PC-9 (cell line): ENCODE measurements at regions not wholly inside any gene's neighbourhood (a gene's known extent, or its start where the extent isn't known, plus 50 kb on each side); places are given as distances from the start of the nearest gene placed in this dataset.

Source experiments
- BruUV-seq: library from RNA; stranded (reverse); fragments of 400-500 nt; replicated peaks from 2 replicates; lab custom pipeline; 2021; lab: Mats Ljungman, UMichigan
- CTCF ChIA-PET: fragments of 300-600 bp; sonication (Branson Sonifier 250); formaldehyde crosslinking; loops from one replicate; lab custom pipeline; 2022; ENCODE audit warnings: antibody characterized with exemption; lab: Charles Lee
- POLR2A ChIA-PET: fragments of 300-600 bp; sonication (Branson Sonifier 250); formaldehyde crosslinking; loops from one replicate; lab custom pipeline; 2022; ENCODE audit warnings: antibody characterized with exemption; ENCODE audit not compliant: unreplicated experiment; lab: Charles Lee
- DNase-seq, 2 experiments: peaks; one replicate each; pipeline versions ENCODE4 v3.0.0 to v3.0.0-alpha.2; 2015 to 2022; ENCODE audit warnings: mixed read lengths in 1 of 2
- H2AFZ ChIP-seq: fragments of 200-600 bp; sonication (generic); 2 replicates; pipeline ENCODE4 v1.8.1; 2017; ENCODE audit warnings: antibody characterized with exemption
- H3F3A ChIP-seq: fragments of 200-600 bp; sonication (generic); 2 replicates; pipeline ENCODE4 v1.8.1; 2017; ENCODE audit warnings: antibody characterized with exemption, mild to moderate bottlenecking, low read depth; ENCODE audit not compliant: insufficient read depth
- H3K27ac ChIP-seq: fragments of 200-600 bp; sonication (generic); 2 replicates; pipeline ENCODE4 v1.6.1; 2016; ENCODE audit warnings: mixed run types
- H3K27me3 ChIP-seq: fragments of 200-600 bp; sonication (generic); 2 replicates; pipeline ENCODE4 v1.6.1; 2016; ENCODE audit warnings: low read depth, mixed run types; ENCODE audit not compliant: insufficient read depth
- H3K36me3 ChIP-seq: fragments of 200-600 bp; sonication (generic); 2 replicates; pipeline ENCODE4 v1.6.1; 2016; ENCODE audit warnings: low read depth, mixed run types
- H3K4me1 ChIP-seq: fragments of 200-600 bp; sonication (generic); replicated peaks from 2 replicates; pipeline ENCODE4 v1.6.1; 2016; ENCODE audit warnings: mixed run types; ENCODE audit not compliant: insufficient read depth
- H3K4me2 ChIP-seq: fragments of 200-600 bp; sonication (generic); 2 replicates; pipeline ENCODE4 v1.6.1; 2017; ENCODE audit warnings: mixed run types
- H3K4me3 ChIP-seq: fragments of 200-600 bp; sonication (generic); 2 replicates; pipeline ENCODE4 v1.6.1; 2016; ENCODE audit warnings: mixed run types
- H3K79me2 ChIP-seq: fragments of 200-600 bp; sonication (generic); 2 replicates; pipeline ENCODE4 v1.6.1; 2017; ENCODE audit warnings: low read depth, mixed run types
- H3K9me2 ChIP-seq: fragments of 200-600 bp; sonication (generic); 2 replicates; pipeline ENCODE4 v1.8.1; 2017; ENCODE audit warnings: mild to moderate bottlenecking; ENCODE audit not compliant: insufficient read depth
- H3K9me3 ChIP-seq: fragments of 200-600 bp; sonication (generic); 2 replicates; pipeline ENCODE4 v1.8.1; 2016; ENCODE audit warnings: low read depth; ENCODE audit not compliant: insufficient read depth
- H4K20me1 ChIP-seq: fragments of 200-600 bp; sonication (generic); 2 replicates; pipeline ENCODE4 v1.8.1; 2017; ENCODE audit not compliant: insufficient read depth
- CTCF ChIP-seq: fragments of 200-600 bp; sonication (generic); conservative IDR thresholded peaks from 2 replicates; pipeline ENCODE4 v1.6.1; 2017; ENCODE audit warnings: mixed run types, antibody characterized with exemption, mild to moderate bottlenecking, moderate library complexity
- EZH2 ChIP-seq: fragments of 200-600 bp; sonication (generic); IDR thresholded peaks from 2 replicates; pipeline ENCODE4 v1.8.0; 2017; ENCODE audit warnings: antibody characterized with exemption, low read depth
- intact Hi-C: fragments of 100-400 bp; cut with micrococcal nuclease; formaldehyde crosslinking; loops from one replicate; pipeline ENCODE4 v1.10.0; 2022; ENCODE audit not compliant: unreplicated experiment

GRCh38 chr5:135085133-135085935 lies 51.3 kb upstream of the PITX1 start:
- CTCF ChIA-PET, result no interaction called here
- H3K4me2 ChIP-seq, result peak overlapping the region; percentile 76
- intact Hi-C loops, result loop anchor here (1.0 to 10.0 kb wide), 2 partner anchors 44 to 51 kb away; partner anchors contain the start of gene PITX1
- H3K79me2 ChIP-seq, result no peaks in the 10 kb centered on the region
- POLR2A ChIA-PET, result interaction anchor here (0.7 kb wide), 1 partner anchor 103 kb away, joined by 6 read pairs; no protein-coding TSS in a partner anchor
- 0 out of 2 replicates have a peak, but pooled peaks have one; percentile 33 for TF ChIP-seq CTCF
- TF ChIP-seq EZH2, result no peak
- peak overlapping the region; percentile 58 for H2AFZ ChIP-seq
- H3F3A ChIP-seq, result peaks cover 29% of the 10 kb centered on the region
- peak overlapping the region; percentile 42; the same call in 1 of the 2 replicates for H3K4me3 ChIP-seq
- H3K9me3 ChIP-seq, result peaks cover 12% of the 10 kb centered on the region; the same call in 1 of the 2 replicates
- H3K4me1 ChIP-seq, result peaks cover 48% of the 10 kb centered on the region
- BruUV-seq, result TSS peak; percentile 28
- H4K20me1 ChIP-seq, result no peaks in the 10 kb centered on the region
- H3K9me2 ChIP-seq, result no peaks in the 10 kb centered on the region
- peak overlapping the region; percentile 97 for H3K27ac ChIP-seq
- no peaks in the 10 kb centered on the region for H3K27me3 ChIP-seq
- peak; percentile 75 to 94 for DNase-seq
- H3K36me3 ChIP-seq, result peaks cover 5% of the 10 kb centered on the region; the same call in 1 of the 2 replicates
